ENCODE measurements at regions not wholly inside any gene's neighbourhood (a gene's known extent, or its start where the extent isn't known, plus 50 kb on each side); places are given as distances from the start of the nearest gene placed in this dataset.
A peak's percentile ranks its signal among the peaks of the same experiment; 100 is the strongest.

- no peak for ATAC-seq (ENCODE audit: low read depth)
- Histone ChIP-seq H2AK5ac (ENCODE audit: low read depth, low read length) (no peak overlapping the region), H2BK5ac (ENCODE audit: low read depth, low read length, poor library complexity, severe bottlenecking) (no peak overlapping the region), H4K20me1 (ENCODE audit: insufficient read depth, low read length) (no peaks in the 10 kb centered on the region), H2BK15ac (ENCODE audit: low read depth, low read length) (no peak overlapping the region), H3K4ac (ENCODE audit: low read depth, low read length) (no peak overlapping the region; the same call in 1 of the 2 replicates), H3K79me1 (ENCODE audit: low read depth in 1 of 2, low read length in 2 of 2) (no peaks in the 10 kb centered on the region), H3K27ac (ENCODE audit: insufficient read depth, low read length) (no peak overlapping the region), H2BK20ac (ENCODE audit: low read depth, low read length) (no peak overlapping the region), H3K9me1 (ENCODE audit: insufficient read depth, low read length) (no peaks in the 10 kb centered on the region), H2AFZ (replicated peaks; ENCODE audit: low read length, poor library complexity) (no peak overlapping the region), H3K36me3 (ENCODE audit: control insufficient read depth, insufficient read depth, low read length) (no peaks in the 10 kb centered on the region), H3K9me3 (ENCODE audit: control insufficient read depth, insufficient read depth, low read length) (no peaks in the 10 kb centered on the region), H4K91ac (ENCODE audit: insufficient read depth, low read depth, low read length) (no peak overlapping the region), H2BK120ac (ENCODE audit: low read depth, low read length) (no peak overlapping the region), H3K9ac (ENCODE audit: low read depth, low read length) (no peak overlapping the region), H2AK9ac (replicated peaks; ENCODE audit: low read depth, low read length, poor library complexity) (no peak overlapping the region), H3K4me1 (ENCODE audit: control insufficient read depth, insufficient read depth, low read length) (peaks cover 2% of the 10 kb centered on the region; the same call in 1 of the 2 replicates), H3K27me3 (ENCODE audit: control insufficient read depth, insufficient read depth, low read length) (no peaks in the 10 kb centered on the region), H3K14ac (replicated peaks; ENCODE audit: low read depth, low read length) (0 out of 2 replicates have a peak overlapping the region, but pooled peaks have one; percentile 66), H3K56ac (ENCODE audit: extremely low read depth, insufficient read depth, low read length) (no peak overlapping the region), H3K18ac (ENCODE audit: low read depth, low read length) (no peak overlapping the region), H3K23ac (ENCODE audit: low read depth, low read length) (no peak overlapping the region), H3K4me3 (ENCODE audit: insufficient read depth, low read depth, low read length) (no peak overlapping the region), H3K4me2 (ENCODE audit: low read depth, low read length) (no peak overlapping the region), H4K8ac (ENCODE audit: low read depth in 2 of 2, low read length in 2 of 2) (no peak overlapping the region), H4K5ac (ENCODE audit: low read depth, low read length) (no peak overlapping the region)
- ChIA-PET POLR2A (ENCODE audit: unreplicated experiment) (no interaction called here), CTCF (interaction anchor here (1.0 kb wide), 1 partner anchor 12 kb away, joined by 3 read pairs; no protein-coding TSS in a partner anchor)
- in situ Hi-C loops (cut with MboI; ENCODE audit: low sequenced_read_pairs) (no loop called here), intact Hi-C loops (cut with micrococcal nuclease) (no loop called here), dilution Hi-C loops (cut with HindIII; ENCODE audit: low sequenced_read_pairs, unreplicated experiment) (no loop called here)
- TF ChIP-seq MXI1 (IDR thresholded peaks at IDR 0.05; ENCODE audit: borderline replicate concordance, low read depth, low read length) (no peak), FOS (IDR thresholded peaks at IDR 0.05; ENCODE audit: low read depth, low read length) (no peak), MAZ (IDR thresholded peaks at IDR 0.05; ENCODE audit: borderline replicate concordance, low read depth, low read length) (no peak), SMC3 (IDR thresholded peaks at IDR 0.05; ENCODE audit: low read depth, low read length) (no peak), RFX5 (IDR thresholded peaks at IDR 0.05; ENCODE audit: low read depth, low read length) (no peak), BHLHE40 (IDR thresholded peaks at IDR 0.05; ENCODE audit: low read depth, low read length) (no peak), CTCF (conservative IDR thresholded peaks at IDR 0.05; ENCODE audit: low read depth, low read length) (no peak), POLR2A (IDR thresholded peaks at IDR 0.05; ENCODE audit: low read depth, low read length) (no peak), CEBPB (IDR thresholded peaks at IDR 0.05; ENCODE audit: low read depth, low read length) (no peak), CHD1 (IDR thresholded peaks at IDR 0.05; ENCODE audit: low read depth, low read length) (no peak), ELK1 (IDR thresholded peaks at IDR 0.05; ENCODE audit: borderline replicate concordance, low read depth, low read length) (no peak), USF2 (IDR thresholded peaks at IDR 0.05; ENCODE audit: low read depth, low read length) (no peak), RCOR1 (IDR thresholded peaks at IDR 0.05; ENCODE audit: insufficient replicate concordance, low read length) (no peak), MAFK (IDR thresholded peaks at IDR 0.05; ENCODE audit: low read depth, low read length) (no peak), RAD21 (IDR thresholded peaks at IDR 0.05; ENCODE audit: low read length) (no peak), NFE2L2 (IDR thresholded peaks at IDR 0.05; ENCODE audit: low read depth, low read length) (no peak)
- BruUV-seq (replicated peaks) = no TSS peak
- DNase-seq = no peak
- no CpG with 5 or more reads among the region's 2 CpGs for WGBS, 2 experiments (ENCODE audit: extremely low coverage in 2 of 2, insufficient read length in 1 of 2)
Observed at GRCh38 chr7:16055263-16055976, 365.9 kb downstream of the CRPPA start.
